Tibial nerve (tissue), 4 donors: ENCODE measurements at regions not wholly inside any gene's neighbourhood (a gene's known extent, or its start where the extent isn't known, plus 50 kb on each side); places are given as distances from the start of the nearest gene placed in this dataset.

Experiments used
- DNase-seq, 2 donors: peaks; one replicate each; pipeline ENCODE4 v3.0.0-alpha.2; 2019; ENCODE audit warnings: low spot score in 2 of 2
- H3K27ac ChIP-seq, 4 donors: fragments of 200-600 bp; sonication (generic) in 3 of 4; one replicate each; pipeline ENCODE4 v1.5.1; 2017 to 2019; ENCODE audit warnings: mild to moderate bottlenecking in 1 of 4
- H3K27me3 ChIP-seq, 2 donors: fragments of 200-600 bp; sonication (generic) in 1 of 2; one replicate each; pipeline versions ENCODE4 v1.5.1 to v1.6.0; 2017 to 2019
- H3K36me3 ChIP-seq, 3 donors: fragments of 200-600 bp; sonication (generic); one replicate each; pipeline ENCODE4 v1.5.1; 2018 to 2019
- H3K4me1 ChIP-seq, 4 donors: fragments of 200-600 bp; sonication (generic) in 3 of 4; one replicate each; pipeline ENCODE4 v1.5.1; 2017 to 2019
- H3K4me3 ChIP-seq, 4 donors: fragments of 200-600 bp; sonication (generic) in 3 of 4; one replicate each; pipeline ENCODE4 v1.5.1; 2017 to 2019; ENCODE audit warnings: mild to moderate bottlenecking in 1 of 4, moderate library complexity in 1 of 4
- H3K9me3 ChIP-seq, 4 donors: fragments of 200-600 bp; sonication (generic) in 3 of 4; one replicate each; pipeline ENCODE4 v1.5.1; 2017 to 2019
- CTCF ChIP-seq, 5 experiments: fragments of 200-600 bp in 3 of 5; fragments of 450-650 bp in 2 of 5; sonication (generic) in 3 of 5; IDR thresholded peaks; one replicate each; pipeline ENCODE4 v1.5.1; 2016 to 2019; ENCODE audit warnings: antibody characterized with exemption in 5 of 5, mild to moderate bottlenecking in 3 of 5, moderate library complexity in 2 of 5
- EP300 ChIP-seq, 2 donors: sonication (generic); formaldehyde crosslinking; IDR thresholded peaks; one replicate each; pipeline ENCODE4 v1.6.1; 2017; ENCODE audit warnings: antibody characterized with exemption in 2 of 2, mild to moderate bottlenecking in 1 of 2
- POLR2A ChIP-seq, 2 donors: fragments of 450-650 bp; IDR thresholded peaks; one replicate each; pipeline ENCODE4 v1.6.1; 2017; ENCODE audit warnings: antibody characterized with exemption in 2 of 2, mild to moderate bottlenecking in 2 of 2, moderate library complexity in 2 of 2
- WGBS, 2 donors: methylation state at CpG; one replicate each; pipeline ENCODE4 v1.1.5; 2018; 5-methylcytosine and 5-hydroxymethylcytosine counted together

DNA sequence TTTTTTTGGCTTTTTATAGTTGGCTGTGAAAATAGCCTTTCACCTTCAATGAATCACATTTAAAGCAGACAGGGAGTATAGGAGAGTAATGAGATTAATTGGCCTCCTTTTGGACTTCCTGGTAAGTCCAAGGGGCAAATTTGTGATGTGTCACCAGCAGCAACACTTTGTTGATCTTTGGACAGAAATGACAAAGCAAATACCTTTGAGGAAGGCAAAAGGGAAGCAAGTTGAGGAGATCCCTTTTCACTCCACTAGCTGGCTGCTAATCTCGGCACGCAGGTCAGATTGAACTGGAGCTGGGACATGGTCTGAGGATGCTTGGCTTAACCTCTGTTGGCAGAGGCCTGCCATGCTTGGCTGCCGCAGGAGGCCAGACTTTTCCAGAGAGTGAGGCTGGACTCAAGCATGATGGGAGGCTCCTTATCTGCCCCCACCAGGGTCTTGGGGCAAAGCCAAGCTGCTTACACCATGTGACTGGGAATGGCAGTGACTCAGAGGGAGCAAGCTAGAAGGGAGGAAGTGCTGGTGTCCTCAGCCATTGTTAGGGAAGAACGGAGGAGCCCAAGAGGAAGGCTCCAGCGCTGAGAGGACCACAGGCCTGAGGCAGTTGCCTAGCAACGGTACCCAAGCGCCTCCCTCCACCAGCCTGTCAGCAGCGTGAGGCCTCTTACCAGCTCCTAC lies 174.5 kb upstream of the MAP1B start:
- H3K27ac ChIP-seq, result peak overlapping the region in 3 of 4 donors; percentile 63 to 74 (median 72)
- H3K4me3 ChIP-seq, result no peak overlapping the region
- no peaks in the 10 kb centered on the region for H3K9me3 ChIP-seq
- no peak for TF ChIP-seq CTCF (IDR thresholded peaks at IDR 0.05)
- no peak for TF ChIP-seq EP300 (IDR thresholded peaks at IDR 0.05)
- TF ChIP-seq POLR2A (IDR thresholded peaks at IDR 0.05), result no peak
- WGBS, 2 donors, result 48 to 51% methylated on average over 8 of the region's 8 CpGs
- peak; percentile 22 to 24 for DNase-seq
- H3K36me3 ChIP-seq, result no peaks in the 10 kb centered on the region
- H3K27me3 ChIP-seq, result no peaks in the 10 kb centered on the region
- H3K4me1 ChIP-seq, result peaks cover 0 to 16% (median 10%) of the 10 kb centered on the region in 4 donors

GRCh38 chr5:71934322-71934721 lies 173.0 kb upstream of the MAP1B start:
- TF ChIP-seq EP300 (IDR thresholded peaks at IDR 0.05), result no peak
- TF ChIP-seq POLR2A (IDR thresholded peaks at IDR 0.05), result no peak
- no peak for TF ChIP-seq CTCF (IDR thresholded peaks at IDR 0.05)
- H3K4me3 ChIP-seq, result no peak overlapping the region
- no peaks in the 10 kb centered on the region for H3K36me3 ChIP-seq
- H3K27me3 ChIP-seq, result no peaks in the 10 kb centered on the region
- no peaks in the 10 kb centered on the region for H3K9me3 ChIP-seq
- no peak overlapping the region for H3K27ac ChIP-seq
- H3K4me1 ChIP-seq, result peaks cover 0 to 16% (median 10%) of the 10 kb centered on the region in 4 donors
- DNase-seq, result no peak
- WGBS, 2 donors, result 69 to 71% methylated on average over 1 of the region's 1 CpG

- no peak for DNase-seq
- H3K9me3 ChIP-seq, result no peaks in the 10 kb centered on the region
- H3K27me3 ChIP-seq, result no peaks in the 10 kb centered on the region
Measured at GRCh38 chr5:71937921-71938698, 169.2 kb upstream of the MAP1B start.

GRCh38 chr5:71938895-71939294 lies 168.4 kb upstream of the MAP1B start:
- H3K9me3 ChIP-seq, result no peaks in the 10 kb centered on the region
- H3K27ac ChIP-seq, result no peak overlapping the region
- no peaks in the 10 kb centered on the region for H3K36me3 ChIP-seq
- WGBS, 2 donors, result 51 to 68% methylated on average over 6 to 7 of the region's 7 CpGs
- TF ChIP-seq CTCF (IDR thresholded peaks at IDR 0.05) (no peak), POLR2A (IDR thresholded peaks at IDR 0.05) (no peak), EP300 (IDR thresholded peaks at IDR 0.05) (no peak)
- no peak overlapping the region for H3K4me3 ChIP-seq
- peaks cover 0 to 2% (median 0%) of the 10 kb centered on the region in 4 donors for H3K4me1 ChIP-seq
- H3K27me3 ChIP-seq, result no peaks in the 10 kb centered on the region
- DNase-seq, result no peak

More at GRCh38 chr5:71937921-71938698, 169.2 kb upstream of the MAP1B start:
- no peak for TF ChIP-seq CTCF (IDR thresholded peaks at IDR 0.05)
- TF ChIP-seq POLR2A (IDR thresholded peaks at IDR 0.05), result no peak
- H3K4me1 ChIP-seq, result peaks cover 0 to 7% (median 1%) of the 10 kb centered on the region in 4 donors
- H3K4me3 ChIP-seq, result no peak overlapping the region
- H3K27ac ChIP-seq, result no peak overlapping the region
- 69 to 72% methylated on average over 11 of the region's 11 CpGs for WGBS, 2 donors
- no peaks in the 10 kb centered on the region for H3K36me3 ChIP-seq
